Smooth muscle cell (in vitro differentiated cells): ENCODE measurements at regions not wholly inside any gene's neighbourhood (a gene's known extent, or its start where the extent isn't known, plus 50 kb on each side); places are given as distances from the start of the nearest gene placed in this dataset.

Source experiments
- DNase-seq: peaks from one replicate; lab custom pipeline; 2025; ENCODE audit not compliant: unreplicated experiment; lab: John Stamatoyannopoulos, UW
- H2AFZ ChIP-seq: fragments of 200-600 bp; sonication (generic); 2 replicates; pipeline ENCODE4 v1.6.0; 2016; ENCODE audit warnings: antibody characterized with exemption, low read depth, mild to moderate bottlenecking
- H3F3A ChIP-seq: fragments of 200-600 bp; sonication (generic); 2 replicates; pipeline ENCODE4 v1.6.0; 2017; ENCODE audit warnings: antibody characterized with exemption, low read depth
- H3K27ac ChIP-seq: fragments of 200-600 bp; sonication (generic); 2 replicates; pipeline ENCODE4 v1.5.1; 2016; ENCODE audit warnings: low read depth, mild to moderate bottlenecking
- H3K27me3 ChIP-seq: fragments of 200-600 bp; sonication (generic); 2 replicates; pipeline ENCODE4 v1.6.1; 2016; ENCODE audit warnings: low read depth, mild to moderate bottlenecking
- H3K36me3 ChIP-seq: fragments of 200-600 bp; sonication (generic); 2 replicates; pipeline ENCODE4 v1.5.1; 2016; ENCODE audit warnings: low read depth
- H3K4me1 ChIP-seq: fragments of 200-600 bp; sonication (generic); 2 replicates; pipeline ENCODE4 v1.5.1; 2016; ENCODE audit warnings: low read depth
- H3K4me2 ChIP-seq: fragments of 200-600 bp; sonication (generic); 2 replicates; pipeline ENCODE4 v1.6.0; 2016; ENCODE audit warnings: mild to moderate bottlenecking
- H3K4me3 ChIP-seq: fragments of 200-600 bp; sonication (generic); 2 replicates; pipeline ENCODE4 v1.5.1; 2016; ENCODE audit warnings: mild to moderate bottlenecking
- H3K79me2 ChIP-seq: fragments of 200-600 bp; sonication (generic); 2 replicates; pipeline ENCODE4 v1.6.0; 2016; ENCODE audit warnings: low read depth, mild to moderate bottlenecking
- H3K9ac ChIP-seq: fragments of 200-600 bp; sonication (generic); 2 replicates; pipeline ENCODE4 v1.6.0; 2016; ENCODE audit warnings: low read depth
- H3K9me3 ChIP-seq: fragments of 200-600 bp; sonication (generic); replicated peaks from 2 replicates; pipeline ENCODE4 v1.5.1; 2016; ENCODE audit warnings: low read depth
- H4K20me1 ChIP-seq: fragments of 200-600 bp; sonication (generic); 2 replicates; pipeline ENCODE4 v1.6.0; 2016; ENCODE audit warnings: low read depth
- WGBS: methylation state at CpG from one replicate; pipeline ENCODE4 v1.1.7; 2016; ENCODE audit warnings: low lambda C conversion rate; 5-methylcytosine and 5-hydroxymethylcytosine counted together
- TF ChIP-seq, protein P1 (sequence below): fragments of 200-600 bp; sonication (generic); IDR thresholded peaks from 2 replicates; pipeline ENCODE4 v1.5.1; 2017; ENCODE audit warnings: borderline replicate concordance, mild to moderate bottlenecking, antibody characterized with exemption; ENCODE audit not compliant: insufficient read depth, poor library complexity, severe bottlenecking

DNA sequence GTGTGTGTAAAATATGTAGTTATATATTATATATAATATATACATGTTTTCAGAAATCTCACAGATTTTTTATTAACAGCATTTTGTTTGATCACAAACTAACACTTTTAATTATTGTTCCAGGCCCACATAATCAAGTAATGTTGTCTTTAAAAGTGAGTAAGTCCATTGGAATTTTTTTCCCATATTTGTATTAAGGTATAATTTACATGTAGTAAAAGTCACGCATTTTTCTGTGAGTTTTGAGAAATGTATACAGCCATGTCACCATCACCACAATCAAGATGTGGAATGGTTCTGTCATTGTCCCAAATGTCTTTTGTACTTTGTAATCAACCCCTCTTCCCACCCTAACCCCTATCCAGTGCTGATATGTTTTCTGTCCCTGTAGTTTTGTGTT, 120.0 kb upstream of the RFC3 start:
- Histone ChIP-seq H3K27ac (no peak overlapping the region), H3K36me3 (no peaks in the 10 kb centered on the region), H2AFZ (no peak overlapping the region), H3K4me1 (no peaks in the 10 kb centered on the region), H3K4me2 (no peak overlapping the region), H3K79me2 (no peaks in the 10 kb centered on the region), H4K20me1 (no peaks in the 10 kb centered on the region), H3K9ac (no peak overlapping the region), H3K27me3 (no peaks in the 10 kb centered on the region), H3K9me3 (no peaks in the 10 kb centered on the region), H3F3A (no peaks in the 10 kb centered on the region), H3K4me3 (no peak overlapping the region)
- WGBS = 90% methylated on average over 1 of the region's 1 CpG
- TF ChIP-seq, protein P1, sequence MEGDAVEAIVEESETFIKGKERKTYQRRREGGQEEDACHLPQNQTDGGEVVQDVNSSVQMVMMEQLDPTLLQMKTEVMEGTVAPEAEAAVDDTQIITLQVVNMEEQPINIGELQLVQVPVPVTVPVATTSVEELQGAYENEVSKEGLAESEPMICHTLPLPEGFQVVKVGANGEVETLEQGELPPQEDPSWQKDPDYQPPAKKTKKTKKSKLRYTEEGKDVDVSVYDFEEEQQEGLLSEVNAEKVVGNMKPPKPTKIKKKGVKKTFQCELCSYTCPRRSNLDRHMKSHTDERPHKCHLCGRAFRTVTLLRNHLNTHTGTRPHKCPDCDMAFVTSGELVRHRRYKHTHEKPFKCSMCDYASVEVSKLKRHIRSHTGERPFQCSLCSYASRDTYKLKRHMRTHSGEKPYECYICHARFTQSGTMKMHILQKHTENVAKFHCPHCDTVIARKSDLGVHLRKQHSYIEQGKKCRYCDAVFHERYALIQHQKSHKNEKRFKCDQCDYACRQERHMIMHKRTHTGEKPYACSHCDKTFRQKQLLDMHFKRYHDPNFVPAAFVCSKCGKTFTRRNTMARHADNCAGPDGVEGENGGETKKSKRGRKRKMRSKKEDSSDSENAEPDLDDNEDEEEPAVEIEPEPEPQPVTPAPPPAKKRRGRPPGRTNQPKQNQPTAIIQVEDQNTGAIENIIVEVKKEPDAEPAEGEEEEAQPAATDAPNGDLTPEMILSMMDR = no peak
- DNase-seq = no peak

DNA sequence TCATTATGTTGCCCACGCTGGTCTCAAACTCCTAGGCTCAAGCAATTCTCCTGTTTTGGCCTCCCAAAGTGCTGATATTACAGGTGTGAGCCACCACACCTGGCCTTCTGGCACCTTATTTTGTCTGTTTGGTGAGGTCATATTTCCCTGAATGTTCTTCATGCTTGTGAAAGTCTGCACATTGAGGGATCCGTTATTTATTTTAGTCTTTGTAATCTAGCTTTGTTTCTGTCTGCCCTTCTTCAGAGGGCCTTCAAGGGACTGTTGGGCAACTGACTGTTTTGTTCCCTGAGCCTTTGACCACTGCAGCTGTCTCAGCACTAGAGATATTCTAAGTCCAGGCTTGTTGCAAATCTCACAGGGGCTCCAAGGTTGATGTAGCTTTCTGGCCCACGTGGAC, 110.5 kb upstream of the RFC3 start:
- H3K4me2 ChIP-seq = no peak overlapping the region
- no peak overlapping the region for H3K4me3 ChIP-seq
- H3K9ac ChIP-seq = no peak overlapping the region
- no peaks in the 10 kb centered on the region for H4K20me1 ChIP-seq
- H3K4me1 ChIP-seq = no peaks in the 10 kb centered on the region
- H2AFZ ChIP-seq = no peak overlapping the region
- H3K27ac ChIP-seq = no peak overlapping the region
- no peaks in the 10 kb centered on the region for H3F3A ChIP-seq
- no peaks in the 10 kb centered on the region for H3K9me3 ChIP-seq
- no peaks in the 10 kb centered on the region for H3K27me3 ChIP-seq
- DNase-seq = no peak
- 92% methylated on average over 3 of the region's 3 CpGs for WGBS
- TF ChIP-seq, protein P1 = no peak
- no peaks in the 10 kb centered on the region for H3K79me2 ChIP-seq
- H3K36me3 ChIP-seq = no peaks in the 10 kb centered on the region

DNA sequence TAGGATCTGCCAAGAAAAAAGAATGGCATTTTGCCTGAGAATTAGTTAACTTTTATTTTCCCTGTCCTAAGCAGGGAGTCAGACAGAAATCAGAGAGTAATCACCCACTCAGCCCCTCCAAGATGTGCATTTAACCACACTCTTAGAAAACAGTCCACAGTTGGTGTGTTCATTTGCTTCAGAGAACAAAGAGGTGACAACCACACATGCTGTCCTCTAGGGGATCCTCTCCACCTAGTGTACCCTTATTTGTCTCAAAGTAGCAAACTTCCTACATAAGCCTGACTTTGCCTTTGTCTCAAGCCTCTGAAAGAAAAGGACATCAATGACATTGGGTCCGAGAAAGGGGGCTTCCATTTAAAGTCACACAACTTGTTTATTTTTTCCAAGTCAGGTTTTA, 107.0 kb upstream of the RFC3 start:
- Histone ChIP-seq H3K79me2 (no peaks in the 10 kb centered on the region), H3K27me3 (no peaks in the 10 kb centered on the region), H4K20me1 (no peaks in the 10 kb centered on the region), H3F3A (no peaks in the 10 kb centered on the region), H2AFZ (peak overlapping the region; percentile 34), H3K36me3 (no peaks in the 10 kb centered on the region), H3K9me3 (no peaks in the 10 kb centered on the region), H3K4me1 (no peaks in the 10 kb centered on the region), H3K9ac (no peak overlapping the region), H3K4me3 (no peak overlapping the region), H3K27ac (no peak overlapping the region), H3K4me2 (no peak overlapping the region)
- DNase-seq = no peak
- TF ChIP-seq, protein P1 = no peak
- WGBS = 89% methylated on average over 1 of the region's 1 CpG

DNA sequence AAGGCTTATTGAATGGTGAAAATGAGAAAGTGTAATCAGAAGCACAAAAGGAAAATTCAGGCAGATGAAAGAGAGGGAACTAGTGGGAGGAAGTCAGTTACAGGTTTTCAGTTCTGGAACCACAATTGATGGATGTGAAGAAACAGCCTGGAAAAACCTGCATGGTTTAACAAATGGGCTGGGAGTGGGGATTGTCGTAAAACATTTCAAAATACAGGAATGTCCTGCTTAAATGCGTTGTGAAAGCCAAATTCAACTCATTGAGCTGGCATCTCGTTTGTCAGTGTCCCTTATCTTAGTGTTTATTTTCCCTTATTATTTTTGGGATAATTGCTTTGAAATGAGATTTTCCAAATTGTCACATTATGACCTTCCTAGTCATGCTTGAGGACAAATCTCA, 106.5 kb upstream of the RFC3 start:
- no peaks in the 10 kb centered on the region for H3K36me3 ChIP-seq
- H3K79me2 ChIP-seq = no peaks in the 10 kb centered on the region
- TF ChIP-seq, protein P1 = no peak
- H3K27ac ChIP-seq = no peak overlapping the region
- no peaks in the 10 kb centered on the region for H3F3A ChIP-seq
- H3K27me3 ChIP-seq = no peaks in the 10 kb centered on the region
- no peaks in the 10 kb centered on the region for H3K4me1 ChIP-seq
- 54% methylated on average over 3 of the region's 3 CpGs for WGBS
- no peaks in the 10 kb centered on the region for H4K20me1 ChIP-seq
- H3K4me2 ChIP-seq = no peak overlapping the region
- H2AFZ ChIP-seq = peak overlapping the region; percentile 34
- no peak for DNase-seq
- H3K9me3 ChIP-seq = no peaks in the 10 kb centered on the region
- H3K9ac ChIP-seq = no peak overlapping the region
- H3K4me3 ChIP-seq = no peak overlapping the region
